IMR-90 (cell line): ENCODE measurements at regions not wholly inside any gene's neighbourhood (a gene's known extent, or its start where the extent isn't known, plus 50 kb on each side); places are given as distances from the start of the nearest gene placed in this dataset.
"Not testable (repeated sequence)": the region's sequence is repeated elsewhere in the genome, so short reads cannot be mapped to it uniquely, and the experiment has no call there.

Experiments
- ATAC-seq: fragments of 200-7000 bp; cut with Tn5 transposase; 2 replicates; pipeline ENCODE4 v1.9.1; 2020; ENCODE audit warnings: low read depth, mild to moderate bottlenecking, moderate library complexity
- BruUV-seq: library from RNA; stranded (reverse); fragments of 400-500 nt; replicated peaks from 2 replicates; lab custom pipeline; 2021; lab: Mats Ljungman, UMichigan
- CTCF ChIA-PET: fragments of 300-600 bp; formaldehyde crosslinking; extraction: SDS; loops from one replicate; lab custom pipeline; 2021; ENCODE audit warnings: antibody characterized with exemption; lab: Yijun Ruan, JAX
- POLR2A ChIA-PET: fragments of 300-600 bp; sonication (Branson Sonifier 250); formaldehyde crosslinking; loops from one replicate; lab custom pipeline; 2022; ENCODE audit warnings: antibody characterized with exemption; ENCODE audit not compliant: unreplicated experiment; lab: Charles Lee
- DNase-seq: peaks from one replicate; pipeline ENCODE4 v3.0.0; 2013
- H2AFZ ChIP-seq: replicated peaks from 2 replicates; pipeline ENCODE3; 2013; ENCODE audit warnings: low read length, mild to moderate bottlenecking; ENCODE audit not compliant: poor library complexity
- H2AK5ac ChIP-seq: 2 replicates; pipeline ENCODE4 v1.6.1; 2013; ENCODE audit warnings: low read depth, low read length, inconsistent platforms
- H2AK9ac ChIP-seq: replicated peaks from 2 replicates; pipeline ENCODE3; 2013; ENCODE audit warnings: mild to moderate bottlenecking, low read depth, low read length, moderate library complexity; ENCODE audit not compliant: poor library complexity
- H2BK120ac ChIP-seq: 2 replicates; pipeline ENCODE4 v1.6.1; 2013; ENCODE audit warnings: low read depth, low read length, inconsistent platforms
- H2BK15ac ChIP-seq: 3 replicates; pipeline ENCODE4 v1.6.1; 2013; ENCODE audit warnings: low read depth, low read length, inconsistent platforms
- H2BK20ac ChIP-seq: 2 replicates; pipeline ENCODE4 v1.6.1; 2013; ENCODE audit warnings: low read depth, mild to moderate bottlenecking, inconsistent platforms, low read length, moderate library complexity
- H2BK5ac ChIP-seq: 2 replicates; pipeline ENCODE4 v1.6.1; 2013; ENCODE audit warnings: mild to moderate bottlenecking, low read depth, low read length, inconsistent platforms; ENCODE audit not compliant: poor library complexity, severe bottlenecking
- H3K14ac ChIP-seq: replicated peaks from 2 replicates; pipeline ENCODE4 v1.6.1; 2013; ENCODE audit warnings: low read depth, low read length, inconsistent platforms
- H3K18ac ChIP-seq: 2 replicates; pipeline ENCODE4 v1.6.1; 2013; ENCODE audit warnings: low read depth, low read length, control low read depth
- H3K23ac ChIP-seq: 2 replicates; pipeline ENCODE4 v1.6.1; 2013; ENCODE audit warnings: low read depth, low read length, inconsistent platforms
- H3K27ac ChIP-seq: 2 replicates; pipeline ENCODE4 v1.5.1; 2013; ENCODE audit warnings: mild to moderate bottlenecking, control low read depth, low read length; ENCODE audit not compliant: insufficient read depth
- H3K27me3 ChIP-seq: 2 replicates; pipeline ENCODE4 v1.6.1; 2013; ENCODE audit warnings: low read length; ENCODE audit not compliant: control insufficient read depth, insufficient read depth
- H3K36me3 ChIP-seq: 2 replicates; pipeline ENCODE4 v1.6.1; 2013; ENCODE audit warnings: low read length, mixed read lengths; ENCODE audit not compliant: control insufficient read depth, insufficient read depth
- H3K4ac ChIP-seq: 2 replicates; pipeline ENCODE4 v1.6.1; 2013; ENCODE audit warnings: low read depth, low read length, inconsistent platforms
- H3K4me1 ChIP-seq: 2 replicates; pipeline ENCODE4 v1.6.1; 2013; ENCODE audit warnings: low read length, mixed read lengths; ENCODE audit not compliant: control insufficient read depth, insufficient read depth
- H3K4me2 ChIP-seq: 2 replicates; pipeline ENCODE4 v1.6.1; 2013; ENCODE audit warnings: low read depth, mild to moderate bottlenecking, control low read depth, low read length, moderate library complexity
- H3K4me3 ChIP-seq: 2 replicates; pipeline ENCODE4 v1.5.1; 2013; ENCODE audit warnings: low read depth, mild to moderate bottlenecking, control low read depth, low read length, moderate library complexity; ENCODE audit not compliant: insufficient read depth
- H3K56ac ChIP-seq: 2 replicates; pipeline ENCODE4 v1.6.1; 2013; ENCODE audit warnings: low read length, inconsistent platforms; ENCODE audit not compliant: insufficient read depth; ENCODE audit errors: extremely low read depth
- H3K79me1 ChIP-seq, 2 experiments: 2 replicates each; pipeline ENCODE4 v1.6.1; 2013; ENCODE audit warnings: low read length in 2 of 2, inconsistent platforms in 1 of 2, low read depth in 1 of 2
- H3K9ac ChIP-seq: 2 replicates; pipeline ENCODE4 v1.6.1; 2013; ENCODE audit warnings: low read depth, low read length, control low read depth
- H3K9me1 ChIP-seq: 2 replicates; pipeline ENCODE4 v1.6.1; 2013; ENCODE audit warnings: low read length, inconsistent platforms; ENCODE audit not compliant: insufficient read depth
- H3K9me3 ChIP-seq: 2 replicates; pipeline ENCODE4 v1.6.1; 2013; ENCODE audit warnings: low read length; ENCODE audit not compliant: control insufficient read depth, insufficient read depth
- H4K20me1 ChIP-seq: 2 replicates; pipeline ENCODE4 v1.6.1; 2013; ENCODE audit warnings: low read length, inconsistent platforms; ENCODE audit not compliant: insufficient read depth
- H4K5ac ChIP-seq: 2 replicates; pipeline ENCODE4 v1.6.1; 2013; ENCODE audit warnings: mild to moderate bottlenecking, low read depth, low read length, control low read depth
- H4K8ac ChIP-seq, 2 experiments: 2 replicates each; pipeline ENCODE4 v1.6.1; 2013; ENCODE audit warnings: low read depth in 2 of 2, low read length in 2 of 2, control low read depth in 1 of 2, inconsistent platforms in 1 of 2
- H4K91ac ChIP-seq: 2 replicates; pipeline ENCODE4 v1.6.1; 2013; ENCODE audit warnings: low read depth, low read length, inconsistent platforms; ENCODE audit not compliant: insufficient read depth
- WGBS, 2 experiments: methylation state at CpG; one replicate each; pipeline versions ENCODE4 v1.1.5 to v1.1.7; 2013; ENCODE audit warnings: missing lambda C conversion rate in 2 of 2; ENCODE audit not compliant: insufficient read length in 1 of 2; ENCODE audit errors: extremely low coverage in 2 of 2; 5-methylcytosine and 5-hydroxymethylcytosine counted together
- dilution Hi-C: fragments of 300-500 bp; cut with HindIII; formaldehyde crosslinking; loops from one replicate; pipeline ENCODE4 v1.14.3; 2018; ENCODE audit warnings: low sequenced_read_pairs; ENCODE audit not compliant: unreplicated experiment
- in situ Hi-C: fragments of 300-500 bp; cut with MboI; formaldehyde crosslinking; loops from 3 replicates; pipeline ENCODE4 v1.14.3; 2019; ENCODE audit warnings: low sequenced_read_pairs, inconsistent platforms, mixed read lengths
- intact Hi-C: fragments of 100-400 bp; cut with micrococcal nuclease; formaldehyde crosslinking; loops from 2 replicates; pipeline ENCODE4 v1.10.0; 2022

DNA sequence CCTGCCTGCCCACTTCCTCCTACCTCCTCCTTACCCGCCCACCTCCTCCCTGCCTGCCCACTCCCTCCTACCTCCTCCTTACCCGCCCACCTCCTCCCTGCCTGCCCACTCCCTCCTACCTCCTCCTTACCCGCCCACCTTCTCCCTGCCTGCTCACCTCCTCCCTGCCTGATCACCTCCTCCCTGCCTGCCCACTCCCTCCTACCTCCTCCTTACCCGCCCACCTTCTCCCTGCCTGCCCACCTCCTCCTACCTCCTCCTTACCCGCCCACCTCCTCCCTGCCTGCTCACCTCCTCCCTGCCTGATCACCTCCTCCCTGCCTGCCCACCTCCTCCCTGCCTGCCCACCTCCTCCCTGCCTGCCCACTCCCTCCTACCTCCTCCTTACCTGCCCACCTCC lies 72.0 kb downstream of the MATN1 start:
- H3K56ac ChIP-seq, H4K5ac ChIP-seq, H4K20me1 ChIP-seq, H3K9me3 ChIP-seq, H3K27ac ChIP-seq, ATAC-seq, H4K8ac ChIP-seq, H2AK5ac ChIP-seq, H2AK9ac ChIP-seq, H4K91ac ChIP-seq, H2BK120ac ChIP-seq, H3K4me2 ChIP-seq, H2AFZ ChIP-seq, dilution Hi-C loops, DNase-seq, H3K9me1 ChIP-seq, CTCF ChIA-PET, in situ Hi-C loops, H3K79me1 ChIP-seq, H3K4me1 ChIP-seq, H2BK20ac ChIP-seq, intact Hi-C loops, H2BK5ac ChIP-seq, H3K14ac ChIP-seq, H3K27me3 ChIP-seq, H3K4me3 ChIP-seq, H3K4ac ChIP-seq, H3K36me3 ChIP-seq, H3K23ac ChIP-seq, BruUV-seq, H3K18ac ChIP-seq, H2BK15ac ChIP-seq, POLR2A ChIA-PET, H3K9ac ChIP-seq: not testable (repeated sequence)
- 29% methylated on average over 5 of the region's 5 CpGs; no CpG with 5 or more reads in 1 of the 2 experiments for WGBS, 2 experiments
